NT2/D1 (cell line): ENCODE measurements at regions not wholly inside any gene's neighbourhood (a gene's known extent, or its start where the extent isn't known, plus 50 kb on each side); places are given as distances from the start of the nearest gene placed in this dataset.

Experiments used
- DNase-seq: peaks from one replicate; pipeline ENCODE4 v3.0.0-alpha.2; 2011; ENCODE audit warnings: low read depth, low spot score
- H3K27me3 ChIP-seq: 2 replicates; pipeline ENCODE4 v1.6.0; 2011; ENCODE audit warnings: mild to moderate bottlenecking; ENCODE audit not compliant: insufficient read length, insufficient read depth
- H3K36me3 ChIP-seq: 2 replicates; pipeline ENCODE4 v1.6.1; 2011; ENCODE audit warnings: mild to moderate bottlenecking, low read length, mixed read lengths; ENCODE audit not compliant: insufficient read depth, insufficient read length
- H3K4me1 ChIP-seq: 2 replicates; pipeline ENCODE4 v1.5.1; 2011; ENCODE audit not compliant: insufficient read depth, insufficient read length
- H3K4me3 ChIP-seq: 2 replicates; pipeline ENCODE4 v1.5.1; 2011; ENCODE audit warnings: low read depth; ENCODE audit not compliant: insufficient read length
- H3K9ac ChIP-seq: 2 replicates; pipeline ENCODE4 v1.6.0; 2011; ENCODE audit warnings: low read depth; ENCODE audit not compliant: insufficient read length
- H3K9me3 ChIP-seq: 2 replicates; pipeline ENCODE4 v1.5.1; 2011; ENCODE audit warnings: mild to moderate bottlenecking, low read length; ENCODE audit not compliant: insufficient read depth
- SUZ12 ChIP-seq: IDR thresholded peaks from 2 replicates; pipeline ENCODE4 v1.6.1; 2011; ENCODE audit not compliant: insufficient read length, insufficient read depth; ENCODE audit errors: extremely low read depth
- YY1 ChIP-seq: IDR thresholded peaks from 2 replicates; pipeline ENCODE4 v1.6.1; 2011; ENCODE audit not compliant: insufficient read length, insufficient read depth
- ZNF274 ChIP-seq: IDR thresholded peaks from 2 replicates; pipeline ENCODE4 v1.6.1; 2011; ENCODE audit warnings: mild to moderate bottlenecking, low read depth, low read length

GRCh38 chr2:176658708-176659107, 389.5 kb downstream of the MTX2 start:
- no peak for DNase-seq
- no peaks in the 10 kb centered on the region for H3K27me3 ChIP-seq
- no peak overlapping the region for H3K4me3 ChIP-seq
- no peaks in the 10 kb centered on the region for H3K9me3 ChIP-seq
- no peak for TF ChIP-seq SUZ12
- TF ChIP-seq ZNF274, result no peak
- no peak for TF ChIP-seq YY1
- H3K36me3 ChIP-seq, result no peaks in the 10 kb centered on the region
- H3K9ac ChIP-seq, result no peak overlapping the region
- no peaks in the 10 kb centered on the region for H3K4me1 ChIP-seq

GRCh38 chr2:176662753-176663152, 393.5 kb downstream of the MTX2 start:
- H3K27me3 ChIP-seq, result no peaks in the 10 kb centered on the region
- H3K36me3 ChIP-seq, result no peaks in the 10 kb centered on the region
- no peak overlapping the region for H3K9ac ChIP-seq
- no peaks in the 10 kb centered on the region for H3K4me1 ChIP-seq
- no peak for TF ChIP-seq ZNF274
- no peak for TF ChIP-seq YY1
- no peak for TF ChIP-seq SUZ12
- no peaks in the 10 kb centered on the region for H3K9me3 ChIP-seq
- H3K4me3 ChIP-seq, result no peak overlapping the region
- DNase-seq, result no peak

GRCh38 chr2:176664478-176664877, 395.2 kb downstream of the MTX2 start:
- H3K9me3 ChIP-seq, result no peaks in the 10 kb centered on the region
- no peak for DNase-seq
- no peaks in the 10 kb centered on the region for H3K4me1 ChIP-seq
- no peaks in the 10 kb centered on the region for H3K27me3 ChIP-seq
- no peaks in the 10 kb centered on the region for H3K36me3 ChIP-seq
- no peak for TF ChIP-seq ZNF274
- no peak for TF ChIP-seq YY1
- TF ChIP-seq SUZ12, result no peak
- H3K4me3 ChIP-seq, result no peak overlapping the region
- H3K9ac ChIP-seq, result no peak overlapping the region

- no peaks in the 10 kb centered on the region for H3K27me3 ChIP-seq
- H3K9me3 ChIP-seq, result no peaks in the 10 kb centered on the region
- H3K4me3 ChIP-seq, result no peak overlapping the region
- H3K4me1 ChIP-seq, result no peaks in the 10 kb centered on the region
- DNase-seq, result no peak
- TF ChIP-seq YY1 (no peak), ZNF274 (no peak), SUZ12 (no peak)
- no peaks in the 10 kb centered on the region for H3K36me3 ChIP-seq
- H3K9ac ChIP-seq, result no peak overlapping the region
These were observed 395.8 kb downstream of the MTX2 start for GRCh38 chr2:176665086-176665485.

DNA sequence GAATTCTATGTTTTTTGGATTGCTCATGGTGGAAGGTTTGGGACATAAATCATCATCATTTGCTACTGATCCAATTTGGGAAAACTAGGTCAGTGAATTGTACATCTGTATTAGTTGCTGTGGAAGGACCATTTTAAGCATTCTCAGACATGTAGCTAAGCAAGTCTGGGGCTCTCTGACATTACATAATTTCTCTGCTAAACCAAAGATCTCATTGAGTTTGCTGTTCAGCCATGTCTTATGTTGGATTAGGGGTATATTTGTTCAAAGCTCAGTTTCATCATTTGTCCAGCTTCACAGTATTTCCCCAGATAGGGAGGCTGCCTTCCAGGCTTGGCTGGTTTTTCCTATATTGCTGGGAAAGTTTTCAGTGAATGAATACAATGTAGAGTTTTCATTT, 399.7 kb downstream of the MTX2 start:
- Histone ChIP-seq H3K36me3 (no peaks in the 10 kb centered on the region), H3K9me3 (no peaks in the 10 kb centered on the region), H3K4me3 (no peak overlapping the region), H3K4me1 (no peaks in the 10 kb centered on the region), H3K9ac (no peak overlapping the region), H3K27me3 (no peaks in the 10 kb centered on the region)
- DNase-seq, result no peak
- no peak for TF ChIP-seq SUZ12
- no peak for TF ChIP-seq ZNF274
- TF ChIP-seq YY1, result no peak

GRCh38 chr2:176669398-176670174, 400.3 kb downstream of the MTX2 start:
- Histone ChIP-seq H3K4me3 (no peak overlapping the region), H3K9me3 (no peaks in the 10 kb centered on the region), H3K9ac (no peak overlapping the region), H3K4me1 (no peaks in the 10 kb centered on the region), H3K27me3 (no peaks in the 10 kb centered on the region), H3K36me3 (no peaks in the 10 kb centered on the region)
- DNase-seq, result no peak
- TF ChIP-seq ZNF274, result no peak
- no peak for TF ChIP-seq SUZ12
- TF ChIP-seq YY1, result no peak

DNA sequence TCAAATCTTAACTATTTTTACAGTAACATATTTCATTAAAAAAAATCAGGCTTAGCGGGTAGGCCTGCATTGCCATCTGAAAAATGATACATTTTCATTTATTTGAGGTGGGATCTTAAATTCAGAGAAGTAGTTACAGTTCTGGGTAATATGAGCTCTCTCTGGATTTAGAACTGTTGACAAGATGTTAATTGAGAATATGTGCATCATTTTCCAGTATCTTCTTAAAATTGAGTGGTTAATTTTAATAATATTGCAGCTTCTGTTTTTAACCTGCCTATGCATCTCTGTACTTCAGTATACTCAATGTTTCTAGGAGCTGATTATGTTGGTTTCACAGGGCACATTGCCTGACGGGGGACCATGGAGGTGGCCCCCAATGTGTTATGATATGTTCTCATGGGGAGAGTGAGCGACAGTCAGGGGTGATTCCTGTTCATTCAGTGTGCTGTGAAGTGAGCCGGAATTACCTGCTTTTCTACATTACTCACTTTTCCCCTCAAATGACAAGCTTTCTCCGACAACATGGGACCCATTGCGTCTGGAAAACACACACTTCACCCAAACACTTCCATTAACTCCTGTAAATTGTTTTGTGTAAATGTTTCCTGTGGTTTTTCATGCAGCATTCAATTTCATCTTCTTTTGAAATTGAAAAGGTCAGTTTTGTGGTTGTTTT, 406.2 kb downstream of the MTX2 start:
- Histone ChIP-seq H3K27me3 (no peaks in the 10 kb centered on the region), H3K9ac (no peak overlapping the region), H3K4me3 (no peak overlapping the region), H3K36me3 (no peaks in the 10 kb centered on the region), H3K4me1 (no peaks in the 10 kb centered on the region), H3K9me3 (no peaks in the 10 kb centered on the region)
- TF ChIP-seq ZNF274 (no peak), SUZ12 (no peak), YY1 (no peak)
- DNase-seq, result no peak
